ENCODE measurements at regions not wholly inside any gene's neighbourhood (a gene's known extent, or its start where the extent isn't known, plus 50 kb on each side); places are given as distances from the start of the nearest gene placed in this dataset.
"Not testable (repeated sequence)": the region's sequence is repeated elsewhere in the genome, so short reads cannot be mapped to it uniquely, and the experiment has no call there.

GRCh38 chr3:78163379-78163778, 1123.5 kb downstream of the ROBO2 start:
- no peak for DNase-seq

- DNase-seq = no peak
Measured at GRCh38 chr3:78165876-78166275, 1126.0 kb downstream of the ROBO2 start.

- no peak for DNase-seq
Measured at GRCh38 chr3:78174821-78175220, 1134.9 kb downstream of the ROBO2 start.

GRCh38 chr3:78176869-78177268, 1137.0 kb downstream of the ROBO2 start:
- DNase-seq = no peak

- DNase-seq = no peak
Measured at GRCh38 chr3:78177780-78178179, 1137.9 kb downstream of the ROBO2 start.

- DNase-seq = no peak
Measured at GRCh38 chr3:78178209-78178608, 1138.3 kb downstream of the ROBO2 start.

GRCh38 chr3:78178740-78179363, 1139.0 kb downstream of the ROBO2 start:
- DNase-seq = no peak

- DNase-seq = no peak
Measured at GRCh38 chr3:78183906-78184599, 1144.2 kb downstream of the ROBO2 start.

- no peak for DNase-seq
Measured at GRCh38 chr3:78186404-78186803, 1146.5 kb downstream of the ROBO2 start.

- DNase-seq = no peak
Measured at GRCh38 chr3:78201091-78201490, 1161.2 kb downstream of the ROBO2 start.

GRCh38 chr3:78204977-78205376, 1165.1 kb downstream of the ROBO2 start:
- no peak for DNase-seq

GRCh38 chr3:78221300-78221699, 1181.4 kb downstream of the ROBO2 start:
- no peak for DNase-seq

GRCh38 chr3:78221796-78222195, 1181.9 kb downstream of the ROBO2 start:
- DNase-seq = no peak

GRCh38 chr3:78235841-78236240, 1195.9 kb downstream of the ROBO2 start:
- no peak for DNase-seq

GRCh38 chr3:78238811-78239210, 1198.9 kb downstream of the ROBO2 start:
- DNase-seq = no peak

GRCh38 chr3:78242724-78243123, 1202.8 kb downstream of the ROBO2 start:
- DNase-seq = no peak

- no peak for DNase-seq
Measured at GRCh38 chr3:78244136-78244535, 1204.2 kb downstream of the ROBO2 start.

GRCh38 chr3:78249294-78249693, 1209.4 kb downstream of the ROBO2 start:
- no peak for DNase-seq

GRCh38 chr3:78253860-78254259, 1214.0 kb downstream of the ROBO2 start:
- DNase-seq = no peak

GRCh38 chr3:78255403-78255802, 1215.5 kb downstream of the ROBO2 start:
- DNase-seq = no peak

GRCh38 chr3:78256123-78256522, 1216.2 kb downstream of the ROBO2 start:
- DNase-seq = no peak

GRCh38 chr3:78257951-78258530, 1218.1 kb downstream of the ROBO2 start:
- no peak for DNase-seq

- no peak for DNase-seq
Measured at GRCh38 chr3:78258798-78259197, 1218.9 kb downstream of the ROBO2 start.

GRCh38 chr3:78260388-78260787, 1220.5 kb downstream of the ROBO2 start:
- no peak for DNase-seq

- DNase-seq = not testable (repeated sequence)
Measured at GRCh38 chr3:78266550-78266949, 1226.7 kb downstream of the ROBO2 start.

Measured in NCI-H526 treated with DMSO at 0.1 percent for 48 hours (cell line).